ENCODE measurements at regions not wholly inside any gene's neighbourhood (a gene's known extent, or its start where the extent isn't known, plus 50 kb on each side); places are given as distances from the start of the nearest gene placed in this dataset.

GRCh38 chr9:81058782-81059181, 630.6 kb downstream of the TLE1 start:
- in situ Hi-C loops (cut with HindIII; ENCODE audit: low pct_unique_long_range_greater_than_20kb, low sequenced_read_pairs): no loop called here
- no peak for DNase-seq (ENCODE audit: low read depth in 1 of 2, low spot score in 1 of 2)
- TF ChIP-seq JUND (IDR thresholded peaks at IDR 0.05; ENCODE audit: low read depth): no peak

- in situ Hi-C loops (cut with HindIII; ENCODE audit: low pct_unique_long_range_greater_than_20kb, low sequenced_read_pairs): no loop called here
- no peak for DNase-seq (ENCODE audit: low read depth in 1 of 2, low spot score in 1 of 2)
- TF ChIP-seq JUND (IDR thresholded peaks at IDR 0.05; ENCODE audit: low read depth): no peak
Measured at GRCh38 chr9:81053298-81054025, 635.9 kb downstream of the TLE1 start.

GRCh38 chr9:81052846-81053245, 636.5 kb downstream of the TLE1 start:
- no peak for TF ChIP-seq JUND (IDR thresholded peaks at IDR 0.05; ENCODE audit: low read depth)
- in situ Hi-C loops (cut with HindIII; ENCODE audit: low pct_unique_long_range_greater_than_20kb, low sequenced_read_pairs): no loop called here
- no peak for DNase-seq (ENCODE audit: low read depth in 1 of 2, low spot score in 1 of 2)

- no peak for DNase-seq (ENCODE audit: low read depth in 1 of 2, low spot score in 1 of 2)
- in situ Hi-C loops (cut with HindIII; ENCODE audit: low pct_unique_long_range_greater_than_20kb, low sequenced_read_pairs): no loop called here
Measured at GRCh38 chr9:81047280-81047679, 642.1 kb downstream of the TLE1 start.

GRCh38 chr9:81045658-81046057, 643.7 kb downstream of the TLE1 start:
- TF ChIP-seq JUND (IDR thresholded peaks at IDR 0.05; ENCODE audit: low read depth): no peak
- in situ Hi-C loops (cut with HindIII; ENCODE audit: low pct_unique_long_range_greater_than_20kb, low sequenced_read_pairs): no loop called here
- peak in 1 of 2 experiments; percentile 2 for DNase-seq (ENCODE audit: low read depth in 1 of 2, low spot score in 1 of 2)

More at GRCh38 chr9:81047280-81047679, 642.1 kb downstream of the TLE1 start:
- TF ChIP-seq JUND (IDR thresholded peaks at IDR 0.05; ENCODE audit: low read depth): no peak

GRCh38 chr9:81037889-81038288, 651.5 kb downstream of the TLE1 start:
- no peak for TF ChIP-seq JUND (IDR thresholded peaks at IDR 0.05; ENCODE audit: low read depth)
- no peak for DNase-seq (ENCODE audit: low read depth in 1 of 2, low spot score in 1 of 2)
- in situ Hi-C loops (cut with HindIII; ENCODE audit: low pct_unique_long_range_greater_than_20kb, low sequenced_read_pairs): no loop called here

GRCh38 chr9:81035601-81036000, 653.7 kb downstream of the TLE1 start:
- no peak for DNase-seq (ENCODE audit: low read depth in 1 of 2, low spot score in 1 of 2)
- TF ChIP-seq JUND (IDR thresholded peaks at IDR 0.05; ENCODE audit: low read depth): no peak
- in situ Hi-C loops (cut with HindIII; ENCODE audit: low pct_unique_long_range_greater_than_20kb, low sequenced_read_pairs): no loop called here

- DNase-seq (ENCODE audit: low read depth in 1 of 2, low spot score in 1 of 2): no peak
- TF ChIP-seq JUND (IDR thresholded peaks at IDR 0.05; ENCODE audit: low read depth): no peak
- in situ Hi-C loops (cut with HindIII; ENCODE audit: low pct_unique_long_range_greater_than_20kb, low sequenced_read_pairs): no loop called here
Measured at GRCh38 chr9:81035171-81035570, 654.2 kb downstream of the TLE1 start.

GRCh38 chr9:81032831-81033230, 656.5 kb downstream of the TLE1 start:
- TF ChIP-seq JUND (IDR thresholded peaks at IDR 0.05; ENCODE audit: low read depth): no peak
- in situ Hi-C loops (cut with HindIII; ENCODE audit: low pct_unique_long_range_greater_than_20kb, low sequenced_read_pairs): no loop called here
- no peak for DNase-seq (ENCODE audit: low read depth in 1 of 2, low spot score in 1 of 2)

- DNase-seq (ENCODE audit: low read depth in 1 of 2, low spot score in 1 of 2): no peak
- no peak for TF ChIP-seq JUND (IDR thresholded peaks at IDR 0.05; ENCODE audit: low read depth)
- in situ Hi-C loops (cut with HindIII; ENCODE audit: low pct_unique_long_range_greater_than_20kb, low sequenced_read_pairs): no loop called here
Measured at GRCh38 chr9:81032030-81032572, 657.2 kb downstream of the TLE1 start.

- DNase-seq (ENCODE audit: low read depth in 1 of 2, low spot score in 1 of 2): no peak
- TF ChIP-seq JUND (IDR thresholded peaks at IDR 0.05; ENCODE audit: low read depth): no peak
- in situ Hi-C loops (cut with HindIII; ENCODE audit: low pct_unique_long_range_greater_than_20kb, low sequenced_read_pairs): no loop called here
Measured at GRCh38 chr9:81031422-81032029, 657.8 kb downstream of the TLE1 start.

GRCh38 chr9:81030027-81030426, 659.3 kb downstream of the TLE1 start:
- DNase-seq (ENCODE audit: low read depth in 1 of 2, low spot score in 1 of 2): no peak
- no peak for TF ChIP-seq JUND (IDR thresholded peaks at IDR 0.05; ENCODE audit: low read depth)
- in situ Hi-C loops (cut with HindIII; ENCODE audit: low pct_unique_long_range_greater_than_20kb, low sequenced_read_pairs): no loop called here

- DNase-seq (ENCODE audit: low read depth in 1 of 2, low spot score in 1 of 2): no peak
- no peak for TF ChIP-seq JUND (IDR thresholded peaks at IDR 0.05; ENCODE audit: low read depth)
- in situ Hi-C loops (cut with HindIII; ENCODE audit: low pct_unique_long_range_greater_than_20kb, low sequenced_read_pairs): no loop called here
Measured at GRCh38 chr9:81028504-81028903, 660.8 kb downstream of the TLE1 start.
